Caki2 (cell line): ENCODE measurements at regions not wholly inside any gene's neighbourhood (a gene's known extent, or its start where the extent isn't known, plus 50 kb on each side); places are given as distances from the start of the nearest gene placed in this dataset.
"Not testable (repeated sequence)": the region's sequence is repeated elsewhere in the genome, so short reads cannot be mapped to it uniquely, and the experiment has no call there.

Source experiments
- DNase-seq: peaks from one replicate; pipeline ENCODE4 v3.0.0-alpha.2; 2015; ENCODE audit warnings: low read depth
- in situ Hi-C: cut with HindIII; loops from 2 replicates; pipeline ENCODE4 v1.10.0; 2016; ENCODE audit warnings: low sequenced_read_pairs, low pct_unique_long_range_greater_than_20kb, mixed read lengths

DNA sequence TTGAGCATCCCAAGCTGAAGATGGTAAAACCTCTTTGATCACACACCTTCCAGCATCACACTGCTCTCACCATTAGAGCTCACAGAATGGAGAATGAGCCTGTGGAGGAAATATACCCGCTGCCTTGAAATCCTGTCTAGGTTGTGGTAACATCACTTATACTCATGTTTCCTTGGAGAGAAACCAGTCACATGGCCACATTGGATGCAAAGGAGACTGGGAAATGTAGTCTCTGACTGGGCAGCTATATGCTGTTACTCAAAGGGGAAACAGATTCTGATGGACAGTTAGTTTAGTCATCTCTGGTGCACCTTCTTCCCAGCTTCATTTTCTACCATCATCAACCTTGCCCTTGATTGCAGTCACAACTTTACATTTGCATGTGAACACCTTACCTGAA lies 286.3 kb downstream of the ANKRD50 start:
- in situ Hi-C loops = no loop called here
- no peak for DNase-seq

DNA sequence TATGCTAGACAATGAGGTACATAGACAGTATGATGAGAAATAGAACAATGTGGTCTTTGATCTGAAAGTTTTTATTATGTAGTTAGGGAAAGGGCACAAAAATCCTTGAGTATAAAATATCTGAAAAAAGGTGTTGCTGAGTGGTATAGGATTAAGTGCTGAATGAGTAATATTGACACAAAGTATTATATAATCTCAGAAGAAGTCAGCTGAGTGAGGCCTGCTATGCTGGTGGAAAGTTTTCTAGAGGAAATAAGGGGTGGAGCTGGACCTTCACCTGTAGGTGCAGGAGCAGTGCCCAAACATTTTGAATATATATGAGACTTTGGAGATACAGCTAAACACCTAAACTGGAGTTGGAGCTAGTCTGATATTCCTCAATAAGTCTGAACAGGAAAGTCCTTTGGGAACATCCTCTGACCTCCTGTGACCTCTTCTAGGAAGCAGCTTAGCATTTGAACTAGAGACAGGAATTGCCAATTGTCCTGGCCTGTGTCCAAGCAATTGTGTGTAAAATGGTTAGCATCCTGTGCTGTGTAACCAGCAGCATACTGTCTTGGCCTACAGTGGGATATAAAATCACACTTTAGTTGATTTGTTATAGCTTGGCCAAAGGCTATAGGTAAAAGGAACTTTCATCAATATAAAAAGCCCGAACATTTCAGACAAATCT lies 285.3 kb downstream of the ANKRD50 start:
- in situ Hi-C loops = no loop called here

DNA sequence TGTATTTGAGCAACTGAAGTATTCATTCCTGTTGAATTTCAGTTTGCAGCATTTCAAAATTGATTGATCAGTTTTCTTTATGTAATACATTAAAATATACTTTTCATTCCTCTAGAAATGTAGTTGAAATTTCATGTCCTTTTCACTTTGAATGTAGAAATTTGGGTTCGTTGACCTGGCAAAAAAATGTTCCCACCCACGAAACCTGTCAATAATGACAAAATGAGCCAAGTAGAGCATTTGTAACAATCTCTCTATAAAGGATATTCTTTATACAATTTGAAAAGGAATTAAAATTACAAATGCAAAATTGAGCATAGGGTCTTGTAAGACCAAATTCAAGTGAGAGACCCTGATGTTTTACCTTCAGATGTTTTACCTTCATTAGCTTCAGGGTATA lies 283.9 kb downstream of the ANKRD50 start:
- no peak for DNase-seq

More for the DNA sequence above, 285.3 kb downstream of the ANKRD50 start:
- DNase-seq = no peak

DNA sequence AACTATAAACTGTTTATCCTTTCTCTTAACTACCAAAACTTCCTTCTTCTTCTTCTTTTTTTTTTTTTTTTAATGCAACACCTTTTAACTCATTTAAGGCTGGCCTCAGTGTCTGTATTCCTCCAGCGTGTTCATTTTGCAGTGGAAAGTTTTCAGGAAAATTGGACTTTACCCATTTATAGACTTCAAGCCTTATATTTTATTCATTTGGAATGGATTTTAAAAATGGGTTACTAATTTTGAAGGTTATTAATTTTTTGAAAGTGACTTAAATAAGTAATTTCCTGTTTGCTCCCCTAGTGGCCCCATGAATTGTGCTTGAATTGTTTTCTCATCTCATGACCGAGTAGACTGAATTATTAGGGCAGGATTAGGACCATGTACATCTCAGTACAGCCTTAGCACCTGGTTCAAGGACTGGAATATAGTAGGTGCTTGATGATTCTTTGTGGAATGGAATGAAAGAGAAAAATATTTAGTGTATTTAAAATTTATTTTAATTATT lies 282.7 kb downstream of the ANKRD50 start:
- in situ Hi-C loops = no loop called here
- no peak for DNase-seq

More for the DNA sequence above, 283.9 kb downstream of the ANKRD50 start:
- in situ Hi-C loops = no loop called here

DNA sequence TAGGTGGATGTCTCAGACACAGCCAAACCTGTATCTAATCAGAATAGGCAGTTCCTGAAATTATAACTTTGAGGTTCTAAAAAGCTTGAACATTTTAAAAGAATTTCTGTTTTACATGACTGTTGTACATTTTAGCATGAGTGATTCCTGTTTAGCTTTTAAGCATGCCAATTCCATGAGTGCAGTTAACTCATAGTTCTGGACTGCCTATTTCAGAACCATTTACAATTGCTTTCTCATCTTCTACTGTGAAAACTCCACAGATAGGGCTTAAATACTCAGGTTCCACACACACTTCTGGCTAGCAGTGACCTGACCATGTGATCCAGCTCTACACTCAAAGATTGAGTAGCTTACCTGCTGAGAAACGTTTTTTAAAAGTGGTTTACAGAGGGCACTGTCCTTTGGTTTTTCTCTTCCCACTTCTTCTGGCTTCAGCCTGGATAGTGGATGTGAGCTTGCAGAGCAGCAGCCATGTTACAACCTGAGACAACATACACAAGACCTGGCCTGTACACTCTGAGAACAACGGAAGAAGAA lies 280.8 kb downstream of the ANKRD50 start:
- in situ Hi-C loops = no loop called here
- DNase-seq = no peak

DNA sequence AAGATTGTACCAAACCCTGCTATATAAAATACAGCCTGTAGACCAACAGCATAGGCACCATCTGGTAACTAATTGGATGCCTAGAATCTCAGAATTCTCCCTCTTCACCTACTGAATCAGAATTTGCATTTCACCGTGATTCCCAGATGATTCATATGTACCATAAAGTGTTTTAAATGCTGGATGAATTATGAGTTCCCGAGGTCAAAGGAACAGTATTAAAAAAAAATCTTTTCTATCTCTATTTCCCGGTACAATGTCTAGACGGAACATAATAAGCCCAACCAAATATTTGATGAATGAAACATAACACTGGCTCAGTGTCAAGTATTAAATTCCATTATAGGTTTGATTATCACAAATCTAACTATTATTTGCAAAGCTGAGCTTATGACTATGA lies 280.0 kb downstream of the ANKRD50 start:
- no peak for DNase-seq
- in situ Hi-C loops = no loop called here

DNA sequence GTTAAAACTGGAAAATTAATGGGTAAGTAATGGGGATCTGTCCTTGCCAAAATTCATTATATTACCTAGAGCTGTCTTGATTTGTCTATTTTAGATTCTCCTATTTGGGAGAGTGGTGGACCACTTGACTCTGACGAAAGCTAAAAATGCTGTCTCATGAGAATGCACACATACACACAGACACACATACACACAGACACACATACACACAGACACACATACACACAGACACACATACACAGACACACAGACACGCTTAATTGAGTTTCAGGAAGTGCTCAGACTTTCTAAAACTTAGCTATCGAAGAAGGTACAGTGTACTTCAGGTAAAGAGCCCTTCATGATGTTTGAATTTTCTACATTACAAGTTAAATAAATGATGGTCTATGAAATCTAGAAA lies 279.5 kb downstream of the ANKRD50 start:
- DNase-seq = no peak

DNA sequence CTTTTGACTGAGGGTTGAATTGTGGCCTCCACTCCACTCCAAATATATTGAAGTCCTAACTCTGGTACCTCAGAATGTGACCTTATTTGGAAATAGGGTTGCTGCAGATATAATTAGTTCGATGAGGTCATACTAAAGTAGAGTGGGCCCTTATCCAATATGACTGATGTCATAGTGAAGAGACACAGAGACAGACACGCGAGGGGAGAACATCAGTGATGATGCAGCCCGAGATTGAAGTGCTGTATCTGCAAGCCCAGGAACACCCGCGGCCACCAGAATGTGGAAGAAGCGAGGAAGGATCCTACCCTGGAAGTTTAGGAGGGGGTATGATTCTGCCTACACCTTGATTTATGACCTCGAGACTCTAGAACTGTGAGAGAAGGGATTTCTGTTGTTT lies 279.0 kb downstream of the ANKRD50 start:
- DNase-seq = no peak
- in situ Hi-C loops = no loop called here

More for the DNA sequence above, 279.5 kb downstream of the ANKRD50 start:
- in situ Hi-C loops = no loop called here

DNA sequence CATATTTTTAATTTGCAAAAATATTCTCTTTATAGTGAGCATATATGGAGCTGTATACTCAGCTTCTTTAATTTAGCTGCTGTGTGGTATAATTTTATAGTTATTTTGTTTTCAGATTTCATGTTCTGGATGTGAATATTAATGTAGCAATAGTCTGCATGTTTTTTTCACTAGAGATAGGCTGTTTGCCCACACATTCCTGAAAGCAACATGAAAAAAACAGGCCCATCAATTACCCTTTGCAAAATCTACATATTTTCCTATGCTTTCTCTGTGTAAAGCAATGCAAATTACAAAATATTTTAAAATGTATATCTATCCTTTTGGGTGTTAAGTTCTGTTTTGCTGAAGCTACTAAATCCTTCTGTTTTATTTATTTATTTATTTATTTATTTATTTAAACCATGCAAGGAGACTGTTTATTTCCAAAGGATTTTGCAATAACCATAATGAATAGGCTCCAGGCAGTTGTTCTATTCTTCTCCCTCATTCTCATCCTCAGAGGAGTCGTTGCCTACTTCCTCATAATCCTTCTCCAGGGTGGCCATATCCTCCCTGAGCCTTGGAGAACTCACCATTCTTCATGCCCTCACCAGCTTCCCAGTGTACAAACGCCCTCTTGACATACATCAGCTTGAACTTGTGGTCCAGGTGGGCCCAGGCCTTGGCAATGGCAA lies 277.1 kb downstream of the ANKRD50 start:
- no peak for DNase-seq
- in situ Hi-C loops = no loop called here

DNA sequence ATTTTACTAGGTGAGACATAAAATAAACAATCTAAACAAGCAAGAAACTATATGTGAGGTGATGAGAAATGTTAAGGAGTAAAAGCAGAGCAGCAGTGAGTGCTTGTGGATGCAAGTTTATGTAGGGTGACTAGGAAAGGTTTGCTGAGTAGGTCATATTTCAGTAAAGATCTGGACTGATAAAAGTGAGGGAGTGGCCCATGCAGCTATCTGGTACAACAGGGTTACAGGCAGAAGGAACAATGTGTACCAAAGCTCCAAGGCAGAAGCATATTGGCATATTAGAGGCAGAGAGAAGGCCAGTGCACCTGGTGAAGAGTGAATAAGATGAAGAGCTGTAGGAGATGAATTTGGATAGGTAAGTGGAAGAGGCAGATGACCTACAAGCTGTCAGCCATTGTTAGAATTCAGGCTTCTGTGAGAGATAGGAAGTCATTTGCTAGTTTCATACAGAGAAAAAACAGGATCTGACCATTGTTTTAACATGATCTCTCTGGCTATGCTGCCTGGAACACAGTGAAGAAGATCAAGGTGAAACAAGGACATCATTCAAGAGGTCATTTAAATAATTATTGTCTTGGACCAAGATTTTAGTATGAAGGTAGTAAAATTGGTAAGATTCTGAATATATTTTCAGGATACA lies 274.6 kb downstream of the ANKRD50 start:
- DNase-seq = no peak
- in situ Hi-C loops = no loop called here

DNA sequence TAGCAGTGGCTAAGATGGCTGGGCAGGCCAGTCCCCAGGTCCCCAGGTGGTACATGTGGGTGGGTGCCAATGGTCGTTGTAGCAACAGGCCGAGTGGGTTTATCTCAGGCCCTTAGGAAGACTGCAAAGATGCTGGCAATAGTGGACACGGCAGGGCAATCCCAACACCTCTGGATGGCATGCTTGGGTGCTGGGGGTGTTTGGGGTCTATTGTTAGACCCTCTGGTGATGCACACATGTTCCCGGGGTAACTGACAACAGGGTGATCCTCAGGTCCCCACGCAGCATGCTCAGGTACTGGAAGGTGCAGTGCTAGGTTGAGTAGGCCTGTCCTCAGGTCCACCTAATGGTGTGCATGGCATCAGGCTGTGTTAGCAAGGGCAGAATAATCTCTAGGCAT lies 267.5 kb downstream of the ANKRD50 start:
- no peak for DNase-seq
- in situ Hi-C loops = no loop called here

DNA sequence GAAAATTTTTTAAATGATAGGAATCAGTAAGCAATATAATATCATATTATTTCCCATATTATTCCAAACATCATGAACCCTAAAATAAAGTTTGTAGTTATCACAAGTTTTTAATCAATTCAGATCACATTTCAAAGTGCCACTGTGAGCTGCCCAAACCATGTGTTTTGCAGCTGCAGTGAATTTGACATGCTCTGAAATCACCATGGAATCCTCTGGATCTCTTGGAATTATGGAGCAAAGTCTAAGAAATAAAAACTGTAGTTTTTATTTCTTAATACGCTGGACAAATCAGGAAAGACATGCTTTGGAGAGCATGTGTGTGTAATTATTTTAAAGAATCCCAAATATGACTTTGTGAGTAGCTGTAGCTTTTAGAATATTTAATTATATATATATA lies 262.7 kb downstream of the ANKRD50 start:
- DNase-seq = no peak
- in situ Hi-C loops = no loop called here

DNA sequence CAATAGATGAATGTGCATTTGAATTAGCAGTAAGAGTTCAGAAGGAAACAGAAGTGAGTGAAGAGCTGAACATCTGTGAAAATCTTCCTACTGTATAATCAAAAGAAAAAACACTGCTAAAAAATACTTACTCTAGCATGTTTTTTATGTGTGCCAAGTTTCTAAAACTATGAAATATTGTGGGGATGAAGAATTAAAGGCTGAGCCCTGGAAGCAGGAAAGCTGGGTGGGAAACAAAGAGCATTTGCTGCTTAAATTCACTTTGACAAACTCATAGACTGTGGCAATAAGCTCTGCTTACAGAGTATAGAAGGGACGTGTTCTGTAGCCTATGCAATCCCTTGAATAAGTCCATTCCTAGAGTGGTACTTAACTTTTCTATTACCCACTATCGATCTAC lies 261.7 kb downstream of the ANKRD50 start:
- in situ Hi-C loops = no loop called here
- no peak for DNase-seq

DNA sequence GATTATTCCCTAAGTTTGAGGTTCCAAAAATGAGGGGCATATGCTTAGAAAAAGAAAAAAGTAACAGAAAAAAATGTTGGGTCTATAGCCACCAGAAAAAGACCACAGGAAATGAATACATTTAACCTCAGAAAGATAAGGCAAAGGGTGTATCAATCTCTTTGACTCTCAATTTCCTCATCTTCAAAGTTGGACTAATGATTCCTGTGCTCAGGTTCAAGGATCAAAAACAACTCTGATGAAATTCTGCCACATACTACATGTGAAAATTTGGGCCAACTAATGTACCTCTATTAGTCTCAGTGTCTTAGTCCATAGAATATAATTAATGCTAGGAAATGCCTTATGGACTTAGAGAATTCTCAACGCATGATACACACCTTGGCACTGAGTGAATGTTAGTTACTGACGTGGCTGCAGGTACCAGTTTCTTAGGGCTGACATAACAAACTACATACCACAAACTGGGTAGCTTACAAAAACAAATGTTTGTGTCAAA lies 257.7 kb downstream of the ANKRD50 start:
- in situ Hi-C loops = no loop called here
- DNase-seq = no peak

DNA sequence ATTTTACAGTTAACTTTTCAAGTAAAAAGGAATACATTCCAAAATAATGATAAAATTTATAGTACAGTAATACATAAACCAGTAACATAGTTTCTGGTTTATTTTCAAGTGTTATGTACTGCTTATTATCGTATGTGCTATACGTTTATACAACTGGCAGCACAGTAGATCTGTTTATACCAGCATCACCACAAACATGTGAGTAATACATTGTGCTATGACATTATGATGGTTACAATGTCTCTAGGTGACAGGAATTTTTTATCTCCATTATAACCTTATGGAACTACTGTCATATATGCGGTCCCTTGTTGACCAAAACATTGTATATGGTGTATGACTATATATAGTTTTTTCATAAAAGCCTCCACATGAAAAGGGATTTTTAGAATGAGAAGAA lies 256.9 kb downstream of the ANKRD50 start:
- in situ Hi-C loops = no loop called here
- no peak for DNase-seq

DNA sequence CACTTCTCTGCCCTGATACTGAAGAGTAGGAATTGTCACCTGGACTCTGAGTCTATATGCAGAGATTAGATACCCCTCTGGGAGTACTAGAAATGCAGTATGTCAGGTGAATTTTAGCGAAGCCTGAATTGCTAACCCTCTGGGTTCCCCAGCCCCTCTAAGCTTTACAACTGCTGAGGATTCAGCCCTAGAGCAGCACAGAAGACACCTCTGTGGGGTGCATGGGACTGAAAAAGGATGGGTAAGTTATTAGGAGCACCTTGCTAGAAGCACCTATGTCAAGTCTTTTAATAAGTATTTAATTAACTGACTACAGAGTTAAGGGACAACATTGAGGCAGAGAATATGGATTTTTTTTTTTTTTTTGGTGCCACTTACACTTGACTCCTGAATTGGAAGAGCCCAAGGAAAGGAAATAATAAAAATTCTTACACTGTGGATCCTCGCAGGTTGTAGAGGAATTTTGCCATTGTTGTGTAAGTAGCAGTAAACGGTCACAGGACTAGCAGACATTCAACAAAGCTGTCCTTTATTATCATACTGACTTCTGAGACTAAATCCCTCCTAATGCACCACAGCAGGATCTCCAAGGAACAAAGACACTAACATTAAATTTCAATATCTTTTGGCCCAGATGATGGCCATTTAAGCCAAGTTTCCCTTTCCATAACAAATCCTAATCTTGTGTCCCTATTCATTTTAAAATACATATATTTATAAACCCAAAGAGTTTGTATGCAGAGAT lies 253.2 kb downstream of the ANKRD50 start:
- in situ Hi-C loops = no loop called here
- no peak for DNase-seq

DNA sequence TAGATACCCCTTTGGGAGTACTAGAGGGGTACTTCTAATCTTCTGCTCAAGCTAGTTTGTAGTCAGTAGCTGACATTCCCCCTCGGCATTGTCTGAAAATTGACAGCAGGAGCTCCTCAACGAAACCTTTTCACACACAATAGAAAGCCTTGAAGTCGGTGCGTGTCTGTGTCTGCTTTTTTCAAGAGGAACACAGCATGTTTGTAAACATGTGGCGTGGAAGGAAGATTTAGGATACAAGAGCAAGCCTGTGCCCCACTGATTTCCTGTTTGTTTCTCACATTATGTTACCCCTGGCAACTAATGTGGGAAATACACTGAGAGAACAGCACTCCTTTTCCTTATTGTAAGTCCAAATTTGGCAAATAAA lies 252.6 kb downstream of the ANKRD50 start:
- in situ Hi-C loops = no loop called here
- DNase-seq = no peak

DNA sequence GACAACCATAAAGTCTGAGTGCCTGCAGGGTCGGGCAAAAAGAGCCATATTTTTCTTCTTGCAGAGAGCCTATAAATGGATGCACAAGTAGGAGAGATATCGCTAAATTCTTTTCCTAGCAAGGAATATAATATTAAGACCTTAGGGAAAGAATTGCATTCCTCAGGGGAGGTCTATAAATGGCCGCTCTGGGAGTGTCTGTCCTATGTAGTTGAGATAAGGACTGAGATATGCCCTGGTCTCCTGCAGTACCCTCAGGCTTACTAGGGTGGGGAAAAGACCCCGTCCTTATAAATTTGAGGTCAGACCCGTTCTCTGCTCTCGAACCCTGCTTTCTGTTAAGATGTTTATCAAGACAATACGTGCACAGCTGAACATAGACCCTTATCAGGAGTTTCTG lies 250.9 kb downstream of the ANKRD50 start:
- DNase-seq, in situ Hi-C loops: not testable (repeated sequence)
